HCT116 (cell line): ENCODE measurements at regions not wholly inside any gene's neighbourhood (a gene's known extent, or its start where the extent isn't known, plus 50 kb on each side); places are given as distances from the start of the nearest gene placed in this dataset.

Experiments used
- ATAC-seq: fragments of 200-7000 bp; cut with Tn5 transposase; 2 replicates; pipeline ENCODE4 v1.9.1; 2020; ENCODE audit warnings: mild to moderate bottlenecking, moderate library complexity
- BruUV-seq: library from RNA; stranded (reverse); fragments of 400-500 nt; replicated peaks from 2 replicates; lab custom pipeline; 2021; lab: Mats Ljungman, UMichigan
- CTCF ChIA-PET: fragments of 300-600 bp; sonication (Branson Sonifier 250); formaldehyde crosslinking; loops from one replicate; lab custom pipeline; 2021; ENCODE audit warnings: antibody characterized with exemption; lab: Charles Lee
- POLR2A ChIA-PET: fragments of 300-600, 350-600 bp; sonication (Branson Sonifier 250); formaldehyde crosslinking; loops from one replicate; lab custom pipeline; 2021; ENCODE audit warnings: antibody characterized with exemption; lab: Charles Lee
- RAD21 ChIA-PET, 2 experiments: fragments of 300-600 bp; sonication (Branson Sonifier 250); formaldehyde crosslinking; loops; one replicate each; lab custom pipeline; 2023; ENCODE audit warnings: low total read pairs in 2 of 2; ENCODE audit not compliant: uncharacterized antibody in 2 of 2, unreplicated experiment in 2 of 2, low non-redundant PET in 1 of 2; lab: Charles Lee
- DNase-seq: peaks from one replicate; pipeline ENCODE4 v3.0.0-alpha.2; 2010; ENCODE audit warnings: low read depth, low spot score
- H2AFZ ChIP-seq: fragments of 200-600 bp; shearing (Covaris generic), sonication (generic); 2 replicates; pipeline ENCODE4 v1.6.1; 2017; ENCODE audit warnings: low read depth, mixed run types, mixed read lengths, antibody characterized with exemption, low read length; ENCODE audit not compliant: poor library complexity, severe bottlenecking
- H3K27ac ChIP-seq: 2 replicates; pipeline ENCODE4 v1.5.1; 2012; ENCODE audit warnings: low read depth, low read length
- H3K27me3 ChIP-seq: fragments of 200-600 bp; sonication (generic); 2 replicates; pipeline ENCODE4 v1.6.1; 2016; ENCODE audit warnings: mixed run types, low read length, mixed read lengths; ENCODE audit not compliant: insufficient read depth
- H3K36me3 ChIP-seq, 2 experiments: fragments of 200-500 bp in 1 of 2; fragments of 200-600 bp in 1 of 2; sonication (Bioruptor generic) in 1 of 2; sonication (generic) in 1 of 2; 2 replicates each; pipeline versions ENCODE4 v1.5.1 to v1.6.1; 2014 to 2016; ENCODE audit warnings: low read length in 2 of 2, inconsistent platforms in 1 of 2, mixed read lengths in 1 of 2, mixed run types in 1 of 2; ENCODE audit not compliant: insufficient read depth in 2 of 2, control insufficient read depth in 1 of 2
- H3K4me1 ChIP-seq, 2 experiments: fragments of 200-600 bp in 1 of 2; sonication (generic) in 1 of 2; 2 replicates each; pipeline versions ENCODE4 v1.5.1 to v1.6.1; 2012 to 2017; ENCODE audit warnings: low read length in 2 of 2, inconsistent platforms in 1 of 2, mild to moderate bottlenecking in 1 of 2, mixed read lengths in 1 of 2, mixed run types in 1 of 2, moderate library complexity in 1 of 2; ENCODE audit not compliant: insufficient read depth in 2 of 2, control insufficient read depth in 1 of 2
- H3K4me2 ChIP-seq: fragments of 200-600 bp; sonication (generic); 2 replicates; pipeline ENCODE4 v1.6.1; 2017; ENCODE audit warnings: mixed run types, low read length, mixed read lengths
- H3K4me3 ChIP-seq, 2 experiments: fragments of 200-600 bp in 1 of 2; sonication (generic) in 1 of 2; replicated peaks in 1 of 2; 2 replicates each; pipeline ENCODE4 v1.5.1; 2011 to 2016; ENCODE audit warnings: low read length in 2 of 2, control low read depth in 1 of 2, low read depth in 1 of 2, mild to moderate bottlenecking in 1 of 2, mixed read lengths in 1 of 2, mixed run types in 1 of 2
- H3K79me2 ChIP-seq: fragments of 200-600 bp; sonication (generic); 2 replicates; pipeline ENCODE4 v1.6.1; 2017; ENCODE audit warnings: mild to moderate bottlenecking, mixed run types, low read length, moderate library complexity, mixed read lengths; ENCODE audit not compliant: insufficient read depth
- H3K9ac ChIP-seq: fragments of 200-600 bp; sonication (generic); 2 replicates; pipeline ENCODE4 v1.6.1; 2016; ENCODE audit warnings: low read length, mixed read lengths
- H3K9me2 ChIP-seq: fragments of 200-600 bp; sonication (generic), shearing (Covaris generic); 2 replicates; pipeline ENCODE4 v1.6.1; 2017; ENCODE audit warnings: mixed run types, mild to moderate bottlenecking, moderate library complexity; ENCODE audit not compliant: insufficient read depth
- H3K9me3 ChIP-seq, 2 experiments: fragments of 200-500 bp in 1 of 2; fragments of 200-600 bp in 1 of 2; sonication (Bioruptor generic) in 1 of 2; sonication (generic) in 1 of 2; 2 replicates each; pipeline ENCODE4 v1.6.1; 2014 to 2017; ENCODE audit warnings: low read length in 2 of 2, mixed read lengths in 2 of 2, inconsistent platforms in 1 of 2, low read depth in 1 of 2, mild to moderate bottlenecking in 1 of 2, mixed run types in 1 of 2, moderate library complexity in 1 of 2; ENCODE audit not compliant: control insufficient read depth in 1 of 2, insufficient read depth in 1 of 2
- H4K20me1 ChIP-seq: fragments of 200-600 bp; sonication (generic), shearing (Covaris generic); 2 replicates; pipeline ENCODE4 v1.6.1; 2017; ENCODE audit warnings: mixed run types, mild to moderate bottlenecking, moderate library complexity; ENCODE audit not compliant: insufficient read depth
- CTCF ChIP-seq, 3 experiments: fragments of 200-600 bp in 1 of 3; sonication (generic) in 1 of 3; IDR thresholded peaks in 2 of 3; conservative IDR thresholded peaks in 1 of 3; 2 replicates each; pipeline ENCODE4 v1.5.1; 2012 to 2017; ENCODE audit warnings: low read depth in 2 of 3, low read length in 2 of 3, antibody characterized with exemption in 1 of 3, borderline replicate concordance in 1 of 3, control low read depth in 1 of 3, mild to moderate bottlenecking in 1 of 3, mixed read lengths in 1 of 3, mixed run types in 1 of 3, moderate library complexity in 1 of 3; ENCODE audit not compliant: insufficient read depth in 1 of 3
- EGR1 ChIP-seq: IDR thresholded peaks from 2 replicates; pipeline ENCODE4 v1.6.1; 2012; ENCODE audit warnings: low read depth
- ELF1 ChIP-seq: IDR thresholded peaks from 2 replicates; pipeline ENCODE4 v1.6.1; 2012; ENCODE audit warnings: low read depth, borderline replicate concordance
- EZH2 ChIP-seq: fragments of 200-600 bp; sonication (generic); IDR thresholded peaks from 2 replicates; pipeline ENCODE4 v1.6.1; 2017; ENCODE audit warnings: antibody characterized with exemption, mixed run types
- JUND ChIP-seq: IDR thresholded peaks from 2 replicates; pipeline ENCODE4 v1.6.1; 2012
- POLR2A ChIP-seq: IDR thresholded peaks from 2 replicates; pipeline ENCODE4 v1.7.0; 2011; ENCODE audit warnings: borderline replicate concordance; ENCODE audit not compliant: insufficient read depth, insufficient read length; ENCODE audit errors: extremely low read depth
- POLR2AphosphoS5 ChIP-seq: IDR thresholded peaks from 2 replicates; pipeline ENCODE4 v1.6.1; 2011; ENCODE audit warnings: mild to moderate bottlenecking, low read depth, low read length, moderate library complexity
- RAD21 ChIP-seq: IDR thresholded peaks from 2 replicates; pipeline ENCODE4 v1.6.1; 2012; ENCODE audit warnings: low read depth, mild to moderate bottlenecking
- REST ChIP-seq: IDR thresholded peaks from 2 replicates; pipeline ENCODE4 v1.6.1; 2012; ENCODE audit warnings: low read depth
- SIN3A ChIP-seq: IDR thresholded peaks from 2 replicates; pipeline ENCODE4 v1.6.1; 2012; ENCODE audit warnings: low read depth
- SP1 ChIP-seq: IDR thresholded peaks from 2 replicates; pipeline ENCODE4 v1.6.1; 2012; ENCODE audit warnings: low read depth
- YY1 ChIP-seq: IDR thresholded peaks from 2 replicates; pipeline ENCODE4 v1.6.1; 2011; ENCODE audit warnings: low read length, low read depth, moderate library complexity, mild to moderate bottlenecking; ENCODE audit not compliant: insufficient replicate concordance; ENCODE audit errors: extremely low read depth
- ZFX ChIP-seq: fragments of 450-650 bp; IDR thresholded peaks from 2 replicates; pipeline ENCODE4 v1.6.1; 2017
- ZNF274 ChIP-seq: fragments of 200-500 bp; sonication (Bioruptor generic); IDR thresholded peaks from 2 replicates; pipeline ENCODE4 v1.6.1; 2014; ENCODE audit warnings: mild to moderate bottlenecking, low read depth, low read length, inconsistent platforms
- intact Hi-C: fragments of 100-400 bp; cut with micrococcal nuclease; formaldehyde crosslinking; loops from 2 replicates; pipeline ENCODE4 v1.10.0; 2022

GRCh38 chr7:81870608-81871007, 100.8 kb upstream of the HGF start:
- intact Hi-C loops, result no loop called here

More at GRCh38 chr7:81870608-81871007, 100.8 kb upstream of the HGF start:
- Histone ChIP-seq H3K27me3 (no peaks in the 10 kb centered on the region), H3K4me2 (no peak overlapping the region), H3K9me3 (no peaks in the 10 kb centered on the region), H3K36me3 (no peaks in the 10 kb centered on the region), H3K27ac (no peak overlapping the region), H3K79me2 (no peaks in the 10 kb centered on the region), H4K20me1 (no peaks in the 10 kb centered on the region), H3K9ac (no peak overlapping the region), H3K4me3 (no peak overlapping the region), H3K9me2 (no peaks in the 10 kb centered on the region), H2AFZ (no peak overlapping the region), H3K4me1 (no peaks in the 10 kb centered on the region)
- ChIA-PET RAD21 (no interaction called here), POLR2A (no interaction called here), CTCF (no interaction called here)
- no peak for ATAC-seq
- BruUV-seq, result no TSS peak
- DNase-seq, result no peak
- TF ChIP-seq POLR2A (no peak), ELF1 (no peak), SIN3A (no peak), SP1 (no peak), EZH2 (no peak), ZNF274 (no peak), YY1 (no peak), JUND (no peak), REST (no peak), RAD21 (no peak), POLR2AphosphoS5 (no peak), ZFX (no peak), CTCF (IDR thresholded peaks at IDR 0.05 in 2 of 3, conservative IDR thresholded peaks at IDR 0.05 in 1 of 3; ENCODE audit: borderline replicate concordance in 1 of 3, insufficient read depth in 1 of 3, low read depth in 2 of 3, low read length in 2 of 3) (no peak), EGR1 (no peak)
